ENCODE measurements at regions not wholly inside any gene's neighbourhood (a gene's known extent, or its start where the extent isn't known, plus 50 kb on each side); places are given as distances from the start of the nearest gene placed in this dataset.

DNA sequence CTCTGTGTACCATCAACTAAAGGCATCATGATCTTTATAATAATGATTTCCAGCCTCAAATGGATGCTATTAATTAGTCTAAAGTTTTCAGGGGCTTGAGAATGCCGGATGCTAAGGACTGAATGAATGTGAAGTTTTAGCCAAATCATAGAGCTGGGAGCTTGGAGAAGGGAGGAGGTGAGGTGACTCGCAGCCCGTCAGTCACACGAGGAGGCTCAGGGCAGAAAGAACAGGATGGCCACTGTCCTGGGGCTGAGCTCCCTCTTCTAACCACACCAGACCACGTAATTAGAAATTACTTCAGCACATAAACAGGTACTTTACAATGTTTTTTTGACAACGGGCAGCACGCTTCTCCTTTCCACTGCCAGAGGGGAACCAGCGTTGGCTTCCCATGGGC, 222.6 kb downstream of the NPR3 start:
- TF ChIP-seq EZH2 (IDR thresholded peaks at IDR 0.05; ENCODE audit: insufficient read depth, poor library complexity, severe bottlenecking) (no peak), EZH2phosphoT487 (IDR thresholded peaks at IDR 0.05; ENCODE audit: insufficient read depth, low read depth) (no peak)
